Cerebellar nuclear complex (tissue), 1 donor: ENCODE measurements at regions not wholly inside any gene's neighbourhood (a gene's known extent, or its start where the extent isn't known, plus 50 kb on each side); places are given as distances from the start of the nearest gene placed in this dataset.

ENCODE experiments used
- DNase-seq, 2 experiments: peaks; one replicate each; lab custom pipeline; 2025; lab: John Stamatoyannopoulos, UW

GRCh38 chr14:21993070-21993469 lies 319.5 kb upstream of the OR4E1 start:
- DNase-seq: no peak

DNA sequence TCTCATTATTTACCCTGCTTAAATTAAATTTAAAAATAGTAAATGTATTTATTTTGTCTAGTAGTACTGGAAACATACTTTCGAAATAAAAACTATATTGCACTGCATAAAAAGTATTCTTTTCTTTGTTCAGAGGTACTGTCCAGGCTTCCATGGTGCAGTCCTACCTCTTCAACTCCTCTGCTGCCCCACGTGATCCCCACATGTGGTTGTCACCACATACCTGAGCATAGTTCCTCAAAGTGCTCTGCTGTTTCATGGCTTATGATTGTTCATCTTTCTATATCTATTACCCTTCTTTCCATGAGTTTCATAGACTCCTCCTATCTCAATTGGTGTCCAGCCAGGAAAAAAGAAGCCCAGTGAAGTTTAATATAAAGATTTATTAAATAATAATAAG lies 317.5 kb upstream of the OR4E1 start:
- no peak for DNase-seq

GRCh38 chr14:21990116-21990515 lies 316.5 kb upstream of the OR4E1 start:
- DNase-seq: no peak

DNA sequence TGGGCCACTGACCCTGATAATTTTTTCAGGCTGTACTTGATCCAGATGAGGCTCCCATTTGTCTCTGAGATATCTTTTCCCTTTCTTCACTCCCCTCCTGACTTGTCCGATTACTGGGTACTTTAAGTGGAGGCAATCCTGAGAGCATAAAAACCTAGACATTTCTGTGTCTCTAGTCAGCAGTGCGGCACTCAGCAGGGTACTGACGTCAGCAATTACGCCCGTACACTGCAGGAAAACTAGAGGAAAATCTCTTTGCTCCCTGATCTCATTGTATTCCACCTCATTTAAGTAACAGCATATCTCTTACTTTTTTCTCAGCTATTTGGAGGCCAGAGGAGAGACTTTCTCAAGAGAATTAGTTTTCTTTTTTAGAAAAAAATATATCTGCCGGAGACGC lies 315.5 kb upstream of the OR4E1 start:
- no peak for DNase-seq

- no peak for DNase-seq
Observed at GRCh38 chr14:21988413-21988812, 314.8 kb upstream of the OR4E1 start.

DNA sequence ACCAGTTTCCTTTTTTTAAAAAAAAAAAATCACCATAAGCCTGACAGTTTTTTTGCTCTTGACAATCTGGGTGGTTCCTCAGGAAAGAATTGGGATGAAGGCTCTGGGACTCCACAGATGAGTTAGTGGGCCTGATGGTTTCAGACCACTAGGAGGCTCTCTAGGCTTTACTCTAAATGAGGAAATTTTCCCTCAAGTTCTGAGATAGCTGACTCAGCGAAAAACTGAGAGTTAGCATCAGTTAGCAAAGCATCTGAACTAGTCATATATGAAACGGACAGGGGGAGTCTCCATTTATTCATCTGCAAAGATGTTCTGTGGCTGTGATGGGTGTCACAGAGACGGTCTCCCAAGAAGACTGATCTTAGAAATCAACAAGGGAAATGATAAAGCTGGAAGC lies 314.3 kb upstream of the OR4E1 start:
- no peak for DNase-seq

DNA sequence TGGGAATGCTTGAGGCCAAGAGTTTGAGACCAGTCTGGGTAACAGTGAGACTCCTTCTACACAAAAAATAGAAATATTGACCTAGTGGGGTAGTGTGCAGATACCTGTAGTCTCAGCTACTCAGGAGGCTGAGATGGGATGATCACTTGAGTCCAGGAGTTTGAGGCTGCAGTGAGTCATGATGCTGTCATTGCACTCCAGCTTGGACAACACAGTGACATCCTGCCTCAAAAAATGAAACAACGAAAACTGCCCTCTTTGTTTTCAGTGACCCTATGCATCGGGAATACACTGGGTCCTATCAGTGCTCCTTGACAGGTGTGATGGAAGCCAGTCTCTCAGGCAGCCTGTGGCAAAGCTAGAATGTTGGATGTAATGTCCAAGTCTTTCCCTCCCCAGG lies 311.5 kb upstream of the OR4E1 start:
- DNase-seq: no peak

GRCh38 chr14:21978999-21979314 lies 305.3 kb upstream of the OR4E1 start:
- DNase-seq: no peak

GRCh38 chr14:21978184-21978998 lies 304.8 kb upstream of the OR4E1 start:
- DNase-seq: no peak

DNA sequence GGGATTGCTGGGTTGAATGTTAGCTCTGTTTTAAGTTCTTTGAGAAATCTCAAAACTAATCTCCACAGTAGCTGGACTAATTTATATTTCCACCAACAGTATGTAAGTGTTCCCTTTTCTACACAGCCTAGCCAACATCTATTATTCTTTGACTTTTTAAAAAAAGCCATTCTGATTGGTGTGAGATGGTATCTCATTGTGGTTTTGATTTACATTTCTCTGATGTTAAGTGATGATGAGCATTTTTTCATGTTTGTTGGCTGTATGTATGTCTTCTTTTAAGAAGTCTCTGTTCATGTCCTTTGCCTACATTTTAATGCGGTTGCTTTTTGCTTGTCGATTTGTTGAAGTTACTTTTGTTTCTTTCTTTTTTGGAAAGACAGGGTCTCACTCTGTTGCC lies 301.1 kb upstream of the OR4E1 start:
- DNase-seq: no peak

GRCh38 chr14:21965042-21965441 lies 291.4 kb upstream of the OR4E1 start:
- no peak for DNase-seq

DNA sequence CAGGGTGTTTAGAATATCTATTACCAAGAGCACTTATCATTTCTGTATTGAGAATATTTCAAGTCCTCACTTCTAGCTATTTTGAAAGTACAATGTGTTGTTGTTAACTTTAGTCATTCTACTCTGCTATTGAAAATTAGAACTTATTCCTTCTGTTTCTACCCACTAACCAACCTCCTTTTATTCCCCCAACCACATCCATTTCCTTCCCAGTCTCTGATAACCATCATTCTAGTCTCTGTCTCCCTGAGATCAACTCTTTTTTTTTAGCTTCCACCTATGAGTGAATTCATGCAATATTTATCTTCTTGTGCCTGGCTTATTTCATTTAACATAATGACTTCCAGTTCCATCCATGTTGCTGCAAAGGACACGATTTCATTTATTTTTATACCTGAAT lies 290.6 kb upstream of the OR4E1 start:
- no peak for DNase-seq

GRCh38 chr14:21960636-21961035 lies 287.0 kb upstream of the OR4E1 start:
- DNase-seq: no peak

- DNase-seq: no peak
Observed at GRCh38 chr14:21941885-21942284, 268.3 kb upstream of the OR4E1 start.

DNA sequence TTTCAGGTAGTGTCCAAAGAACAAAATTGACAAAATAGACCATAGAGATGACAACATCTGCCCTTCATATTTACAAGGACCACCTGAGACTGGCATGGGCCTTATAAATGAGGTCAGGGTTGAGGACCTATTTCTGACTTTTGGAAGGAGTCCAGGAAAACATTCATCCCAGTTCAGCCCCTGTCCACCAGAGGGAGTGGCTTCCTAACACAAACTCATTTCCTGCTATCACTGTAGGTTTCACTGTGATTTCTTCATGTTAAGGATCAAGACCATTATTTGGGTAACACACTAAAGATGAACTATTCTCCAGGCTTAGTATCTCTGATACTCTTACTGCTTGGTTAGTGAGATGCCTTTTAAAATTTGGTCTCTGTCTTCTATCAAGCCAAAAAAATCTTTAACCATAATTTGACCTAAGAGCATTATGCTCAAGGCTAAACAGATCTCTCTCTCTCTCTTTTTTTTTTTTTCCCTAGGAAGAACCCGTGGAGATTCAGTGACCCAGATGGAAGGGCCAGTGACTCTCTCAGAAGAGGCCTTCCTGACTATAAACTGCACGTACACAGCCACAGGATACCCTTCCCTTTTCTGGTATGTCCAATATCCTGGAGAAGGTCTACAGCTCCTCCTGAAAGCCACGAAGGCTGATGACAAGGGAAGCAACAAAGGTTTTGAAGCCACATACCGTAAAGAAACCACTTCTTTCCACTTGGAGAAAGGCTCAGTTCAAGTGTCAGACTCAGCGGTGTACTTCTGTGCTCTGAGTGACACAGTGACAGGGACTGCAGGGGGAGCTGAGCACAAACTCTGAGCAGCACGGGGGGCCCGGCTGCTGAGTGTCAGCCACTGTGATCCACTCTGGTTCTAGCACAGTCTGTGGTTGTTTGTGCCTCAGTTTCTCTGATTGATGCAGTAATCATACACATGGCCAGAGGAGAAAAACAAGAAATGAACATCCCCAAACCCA lies 267.6 kb upstream of the OR4E1 start:
- no peak for DNase-seq

- DNase-seq: no peak
Observed at GRCh38 chr14:21939836-21940235, 266.2 kb upstream of the OR4E1 start.

GRCh38 chr14:21937996-21938395 lies 264.4 kb upstream of the OR4E1 start:
- DNase-seq: no peak

DNA sequence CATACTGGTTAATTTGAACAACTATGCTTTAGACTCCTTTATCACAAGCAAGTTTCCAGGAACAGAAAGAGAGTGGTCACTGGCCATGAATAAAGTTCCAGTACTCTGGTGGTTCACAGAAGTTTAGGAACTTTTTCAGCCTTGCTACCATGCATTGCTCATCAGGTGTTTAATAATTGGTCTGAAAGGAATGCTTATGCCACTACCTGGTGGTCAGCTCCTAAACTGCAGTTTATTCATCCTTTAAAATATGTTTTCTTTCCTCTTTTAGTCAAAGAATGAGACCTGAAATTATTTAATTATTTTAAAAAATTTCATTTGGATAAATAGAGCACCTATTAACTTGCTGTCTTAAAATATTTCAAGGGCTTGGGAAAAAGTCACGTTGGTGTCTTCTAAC lies 260.1 kb upstream of the OR4E1 start:
- DNase-seq: no peak

GRCh38 chr14:21924479-21924878 lies 250.9 kb upstream of the OR4E1 start:
- DNase-seq: no peak

DNA sequence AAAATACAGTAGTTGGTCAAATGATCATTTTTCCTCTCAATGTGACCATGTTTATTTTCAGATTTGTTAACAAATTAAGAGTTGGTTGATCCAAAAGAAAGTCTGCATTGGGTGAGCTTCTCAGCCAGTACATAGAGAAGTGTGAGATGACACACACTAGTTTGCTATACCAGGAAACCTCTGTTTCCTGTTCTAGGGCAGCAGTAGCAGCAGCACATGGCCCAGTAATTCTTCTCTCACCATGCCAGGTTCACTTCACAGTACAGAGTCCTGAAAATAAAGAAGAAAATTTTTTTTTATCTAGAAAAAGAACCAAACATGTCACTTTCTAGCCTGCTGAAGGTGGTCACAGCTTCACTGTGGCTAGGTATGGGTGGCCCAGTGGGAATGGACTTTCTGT lies 250.2 kb upstream of the OR4E1 start:
- no peak for DNase-seq

GRCh38 chr14:21921453-21921852 lies 247.8 kb upstream of the OR4E1 start:
- no peak for DNase-seq

- no peak for DNase-seq
Observed at GRCh38 chr14:21917699-21918436, 244.2 kb upstream of the OR4E1 start.

DNA sequence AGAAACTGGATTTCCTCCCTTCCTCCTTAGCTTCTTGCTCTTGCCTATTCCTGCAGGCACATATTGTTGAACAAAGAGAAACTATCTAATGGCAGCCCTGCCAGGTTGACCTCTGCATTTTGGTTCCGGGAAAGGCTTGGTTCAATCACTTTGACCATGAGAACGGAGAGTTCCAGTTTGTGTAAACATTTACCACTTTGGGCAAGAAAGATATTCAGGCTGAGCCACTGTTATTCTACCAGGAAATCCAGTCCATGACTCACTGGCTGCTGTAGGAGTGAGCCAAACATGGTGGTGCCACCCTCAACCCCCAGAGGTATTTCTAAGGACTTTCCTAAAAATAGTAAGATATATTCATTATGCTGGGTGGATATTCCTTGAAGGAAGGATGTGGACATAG lies 242.2 kb upstream of the OR4E1 start:
- DNase-seq: no peak
